Astrocyte (in vitro differentiated cells and primary cell): ENCODE measurements at regions not wholly inside any gene's neighbourhood (a gene's known extent, or its start where the extent isn't known, plus 50 kb on each side); places are given as distances from the start of the nearest gene placed in this dataset.

Experiments
- CTCF ChIP-seq: IDR thresholded peaks from 2 replicates; pipeline ENCODE4 v1.5.1; 2011; ENCODE audit warnings: low read depth, mild to moderate bottlenecking, inconsistent platforms, low read length, moderate library complexity; ENCODE audit not compliant: insufficient read depth
- EZH2 ChIP-seq: IDR thresholded peaks from 2 replicates; pipeline ENCODE4 v1.6.1; 2012; ENCODE audit warnings: mild to moderate bottlenecking, low read length, inconsistent platforms; ENCODE audit not compliant: insufficient read depth

GRCh38 chr16:31764103-31764502 is 109.5 kb upstream of the ZNF267 start:
- TF ChIP-seq CTCF = no peak
- TF ChIP-seq EZH2 = no peak
